ENCODE measurements at regions not wholly inside any gene's neighbourhood (a gene's known extent, or its start where the extent isn't known, plus 50 kb on each side); places are given as distances from the start of the nearest gene placed in this dataset.

DNA sequence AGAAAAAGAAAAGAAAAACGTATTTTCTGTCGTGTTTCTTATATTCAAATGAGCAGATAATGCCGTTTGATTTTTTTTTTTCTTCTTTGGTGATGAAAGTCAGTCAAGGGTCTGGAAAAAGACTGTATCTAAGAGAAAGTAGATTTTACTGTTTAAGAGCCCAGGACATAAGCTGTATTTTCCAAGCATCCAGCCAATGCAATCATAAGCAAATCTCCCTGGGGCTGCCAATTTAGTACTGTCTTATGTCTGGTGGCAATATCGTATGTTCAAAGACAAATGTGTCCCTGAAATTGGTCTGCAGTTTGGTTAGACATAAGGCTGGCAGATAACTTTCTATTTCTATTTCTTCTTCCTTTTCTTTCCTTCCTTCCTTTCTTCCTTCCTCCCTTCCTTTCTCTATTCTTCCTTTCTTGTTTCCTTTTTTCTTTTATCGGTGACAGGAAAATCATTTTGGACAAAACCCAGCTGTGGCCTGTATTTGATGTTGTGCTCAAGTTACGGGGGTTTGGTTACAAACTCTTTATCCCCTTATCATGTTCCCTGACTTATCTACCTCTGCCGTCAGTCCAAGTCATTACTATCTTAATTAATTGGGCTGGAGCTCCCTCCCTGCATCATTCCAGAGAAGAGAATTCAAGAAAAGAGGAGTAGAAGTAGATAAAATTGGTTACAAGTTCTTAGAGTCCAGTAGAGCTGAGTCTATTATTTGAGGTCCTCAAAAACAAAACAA is 683.4 kb upstream of the FSHR start:
- Histone ChIP-seq H3K4me3 (ENCODE audit: low read length) (no peak overlapping the region), H3K27me3 (ENCODE audit: insufficient read depth, low read length) (no peaks in the 10 kb centered on the region), H3K27ac (ENCODE audit: low read length) (no peak overlapping the region), H3K9ac (ENCODE audit: low read depth, low read length) (no peak overlapping the region), H3K4me1 (ENCODE audit: insufficient read depth, low read length) (peaks cover 5% of the 10 kb centered on the region; the same call in 1 of the 2 replicates), H3K9me3 (ENCODE audit: insufficient read depth, low read depth, low read length) (no peaks in the 10 kb centered on the region), H3K36me3 (ENCODE audit: insufficient read depth, low read depth, low read length) (no peaks in the 10 kb centered on the region)

GRCh38 chr2:49836017-49836416 is 681.7 kb upstream of the FSHR start:
- Histone ChIP-seq H3K36me3 (ENCODE audit: insufficient read depth, low read depth, low read length) (no peaks in the 10 kb centered on the region), H3K4me1 (ENCODE audit: insufficient read depth, low read length) (peaks cover 5% of the 10 kb centered on the region; the same call in 1 of the 2 replicates), H3K9ac (ENCODE audit: low read depth, low read length) (no peak overlapping the region), H3K9me3 (ENCODE audit: insufficient read depth, low read depth, low read length) (no peaks in the 10 kb centered on the region), H3K27me3 (ENCODE audit: insufficient read depth, low read length) (no peaks in the 10 kb centered on the region), H3K27ac (ENCODE audit: low read length) (no peak overlapping the region), H3K4me3 (ENCODE audit: low read length) (no peak overlapping the region)

GRCh38 chr2:49834433-49834832 is 680.1 kb upstream of the FSHR start:
- Histone ChIP-seq H3K27me3 (ENCODE audit: insufficient read depth, low read length) (no peaks in the 10 kb centered on the region), H3K9me3 (ENCODE audit: insufficient read depth, low read depth, low read length) (no peaks in the 10 kb centered on the region), H3K36me3 (ENCODE audit: insufficient read depth, low read depth, low read length) (no peaks in the 10 kb centered on the region), H3K9ac (ENCODE audit: low read depth, low read length) (no peak overlapping the region), H3K4me1 (ENCODE audit: insufficient read depth, low read length) (peaks cover 5% of the 10 kb centered on the region; the same call in 1 of the 2 replicates), H3K4me3 (ENCODE audit: low read length) (no peak overlapping the region), H3K27ac (ENCODE audit: low read length) (no peak overlapping the region)

DNA sequence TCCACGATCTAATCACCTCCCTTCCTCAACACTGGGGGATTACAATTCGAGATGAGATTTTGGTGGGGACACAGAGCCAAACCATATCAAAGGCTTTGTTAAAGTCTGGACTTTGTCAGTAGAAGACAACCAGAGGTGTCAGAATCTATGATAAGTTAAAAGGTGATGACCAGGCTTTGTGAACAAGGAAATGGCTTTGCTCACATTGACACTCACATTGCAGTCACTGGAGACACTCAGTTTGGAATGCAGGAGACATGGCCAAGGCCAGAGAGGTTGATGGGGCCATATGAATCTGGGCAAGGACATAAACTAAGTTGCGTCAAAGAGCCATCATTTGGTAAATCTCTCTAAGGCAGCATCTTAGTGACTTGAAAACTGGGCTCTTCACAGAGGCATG is 678.2 kb upstream of the FSHR start:
- H3K4me3 ChIP-seq (ENCODE audit: low read length): no peak overlapping the region
- no peaks in the 10 kb centered on the region for H3K9me3 ChIP-seq (ENCODE audit: insufficient read depth, low read depth, low read length)
- H3K27me3 ChIP-seq (ENCODE audit: insufficient read depth, low read length): no peaks in the 10 kb centered on the region

GRCh38 chr2:49831698-49832367 is 677.5 kb upstream of the FSHR start:
- H3K9me3 ChIP-seq (ENCODE audit: insufficient read depth, low read depth, low read length): no peaks in the 10 kb centered on the region
- H3K36me3 ChIP-seq (ENCODE audit: insufficient read depth, low read depth, low read length): no peaks in the 10 kb centered on the region
- no peaks in the 10 kb centered on the region for H3K4me1 ChIP-seq (ENCODE audit: insufficient read depth, low read length)
- H3K27me3 ChIP-seq (ENCODE audit: insufficient read depth, low read length): no peaks in the 10 kb centered on the region
- H3K4me3 ChIP-seq (ENCODE audit: low read length): no peak overlapping the region
- H3K9ac ChIP-seq (ENCODE audit: low read depth, low read length): no peak overlapping the region
- no peak overlapping the region for H3K27ac ChIP-seq (ENCODE audit: low read length)

More for the DNA sequence above, 678.2 kb upstream of the FSHR start:
- H3K27ac ChIP-seq (ENCODE audit: low read length): no peak overlapping the region
- H3K9ac ChIP-seq (ENCODE audit: low read depth, low read length): no peak overlapping the region
- H3K4me1 ChIP-seq (ENCODE audit: insufficient read depth, low read length): no peaks in the 10 kb centered on the region
- H3K36me3 ChIP-seq (ENCODE audit: insufficient read depth, low read depth, low read length): no peaks in the 10 kb centered on the region

GRCh38 chr2:49830846-49831245 is 676.5 kb upstream of the FSHR start:
- no peak overlapping the region for H3K9ac ChIP-seq (ENCODE audit: low read depth, low read length)
- H3K27me3 ChIP-seq (ENCODE audit: insufficient read depth, low read length): no peaks in the 10 kb centered on the region
- H3K36me3 ChIP-seq (ENCODE audit: insufficient read depth, low read depth, low read length): no peaks in the 10 kb centered on the region
- no peak overlapping the region for H3K4me3 ChIP-seq (ENCODE audit: low read length)
- no peaks in the 10 kb centered on the region for H3K9me3 ChIP-seq (ENCODE audit: insufficient read depth, low read depth, low read length)
- no peaks in the 10 kb centered on the region for H3K4me1 ChIP-seq (ENCODE audit: insufficient read depth, low read length)
- no peak overlapping the region for H3K27ac ChIP-seq (ENCODE audit: low read length)

DNA sequence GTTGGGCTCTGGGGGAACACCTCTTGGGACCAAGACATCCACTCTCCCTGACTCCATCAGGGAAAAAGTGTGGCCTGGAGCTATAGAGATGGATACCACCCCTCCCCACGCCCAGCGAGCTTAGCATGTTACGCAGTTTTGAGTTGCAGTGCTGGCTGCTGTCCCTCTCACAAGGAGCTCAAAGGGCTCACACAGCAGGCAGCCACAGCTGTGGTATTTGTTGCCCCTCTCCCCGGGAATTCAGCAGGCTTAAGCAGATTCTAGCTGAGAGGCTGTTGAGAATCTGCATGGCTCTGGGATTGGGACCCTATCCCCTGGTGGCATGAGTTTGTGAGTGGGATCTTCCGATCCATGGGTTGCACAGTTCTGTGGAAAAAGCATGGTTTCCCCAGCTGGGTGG is 673.1 kb upstream of the FSHR start:
- Histone ChIP-seq H3K36me3 (ENCODE audit: insufficient read depth, low read depth, low read length) (no peaks in the 10 kb centered on the region), H3K9ac (ENCODE audit: low read depth, low read length) (no peak overlapping the region), H3K27ac (ENCODE audit: low read length) (no peak overlapping the region), H3K9me3 (ENCODE audit: insufficient read depth, low read depth, low read length) (no peaks in the 10 kb centered on the region), H3K27me3 (ENCODE audit: insufficient read depth, low read length) (no peaks in the 10 kb centered on the region), H3K4me1 (ENCODE audit: insufficient read depth, low read length) (no peaks in the 10 kb centered on the region), H3K4me3 (ENCODE audit: low read length) (no peak overlapping the region)

GRCh38 chr2:49813208-49813607 is 658.9 kb upstream of the FSHR start:
- Histone ChIP-seq H3K4me1 (ENCODE audit: insufficient read depth, low read length) (no peaks in the 10 kb centered on the region), H3K36me3 (ENCODE audit: insufficient read depth, low read depth, low read length) (no peaks in the 10 kb centered on the region), H3K27me3 (ENCODE audit: insufficient read depth, low read length) (no peaks in the 10 kb centered on the region), H3K4me3 (ENCODE audit: low read length) (no peak overlapping the region), H3K9me3 (ENCODE audit: insufficient read depth, low read depth, low read length) (no peaks in the 10 kb centered on the region), H3K27ac (ENCODE audit: low read length) (no peak overlapping the region), H3K9ac (ENCODE audit: low read depth, low read length) (no peak overlapping the region)

DNA sequence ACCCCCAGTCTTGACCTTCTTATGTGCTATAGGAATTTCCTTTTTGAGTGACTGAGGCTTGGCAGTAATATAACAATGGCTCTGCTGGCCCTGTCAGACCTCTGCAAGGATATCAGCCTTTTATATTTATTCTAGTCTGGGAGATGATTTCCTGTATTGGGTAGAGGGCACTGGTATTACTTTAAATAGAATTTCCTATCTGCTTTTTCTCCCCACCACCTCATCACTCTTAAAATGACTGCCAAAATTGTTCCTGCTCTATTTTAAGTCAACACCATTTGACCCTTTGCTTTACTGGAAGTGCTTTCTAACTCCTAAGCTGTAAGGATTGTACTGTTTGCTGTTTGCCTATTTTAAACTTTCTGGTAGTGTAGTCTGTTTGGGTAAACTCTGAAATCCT is 658.4 kb upstream of the FSHR start:
- Histone ChIP-seq H3K9me3 (ENCODE audit: insufficient read depth, low read depth, low read length) (no peaks in the 10 kb centered on the region), H3K9ac (ENCODE audit: low read depth, low read length) (no peak overlapping the region), H3K4me1 (ENCODE audit: insufficient read depth, low read length) (no peaks in the 10 kb centered on the region), H3K27me3 (ENCODE audit: insufficient read depth, low read length) (no peaks in the 10 kb centered on the region), H3K27ac (ENCODE audit: low read length) (no peak overlapping the region), H3K4me3 (ENCODE audit: low read length) (no peak overlapping the region), H3K36me3 (ENCODE audit: insufficient read depth, low read depth, low read length) (no peaks in the 10 kb centered on the region)

GRCh38 chr2:49811502-49811901 is 657.2 kb upstream of the FSHR start:
- Histone ChIP-seq H3K4me1 (ENCODE audit: insufficient read depth, low read length) (no peaks in the 10 kb centered on the region), H3K9ac (ENCODE audit: low read depth, low read length) (no peak overlapping the region), H3K36me3 (ENCODE audit: insufficient read depth, low read depth, low read length) (no peaks in the 10 kb centered on the region), H3K9me3 (ENCODE audit: insufficient read depth, low read depth, low read length) (no peaks in the 10 kb centered on the region), H3K27ac (ENCODE audit: low read length) (no peak overlapping the region), H3K27me3 (ENCODE audit: insufficient read depth, low read length) (no peaks in the 10 kb centered on the region), H3K4me3 (ENCODE audit: low read length) (no peak overlapping the region)

GRCh38 chr2:49807689-49808088 is 653.4 kb upstream of the FSHR start:
- Histone ChIP-seq H3K27me3 (ENCODE audit: insufficient read depth, low read length) (no peaks in the 10 kb centered on the region), H3K27ac (ENCODE audit: low read length) (no peak overlapping the region), H3K4me3 (ENCODE audit: low read length) (no peak overlapping the region), H3K9me3 (ENCODE audit: insufficient read depth, low read depth, low read length) (peaks cover 6% of the 10 kb centered on the region), H3K9ac (ENCODE audit: low read depth, low read length) (no peak overlapping the region), H3K4me1 (ENCODE audit: insufficient read depth, low read length) (no peaks in the 10 kb centered on the region), H3K36me3 (ENCODE audit: insufficient read depth, low read depth, low read length) (no peaks in the 10 kb centered on the region)

DNA sequence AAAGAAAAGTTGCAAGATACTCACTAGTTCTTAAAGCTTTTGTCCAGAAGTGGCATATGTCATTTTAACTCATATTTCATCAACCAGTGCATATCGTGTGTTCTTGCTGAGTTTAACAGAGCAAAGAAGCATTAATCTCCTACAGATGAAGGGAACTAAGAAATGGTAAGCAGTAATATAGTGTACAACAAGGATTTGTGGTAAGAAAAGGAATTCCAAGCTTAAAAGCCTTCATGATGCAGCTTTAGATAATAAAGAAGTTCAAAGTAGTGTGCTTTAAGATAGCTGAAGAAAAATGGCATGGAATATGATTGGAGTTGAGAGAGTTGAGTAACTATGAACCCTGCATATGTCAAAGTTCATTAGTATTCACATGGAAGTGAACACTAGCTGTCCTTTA is 649.8 kb upstream of the FSHR start:
- no peak overlapping the region for H3K4me3 ChIP-seq (ENCODE audit: low read length)
- H3K9me3 ChIP-seq (ENCODE audit: insufficient read depth, low read depth, low read length): peaks cover 12% of the 10 kb centered on the region
- no peaks in the 10 kb centered on the region for H3K36me3 ChIP-seq (ENCODE audit: insufficient read depth, low read depth, low read length)
- H3K27me3 ChIP-seq (ENCODE audit: insufficient read depth, low read length): no peaks in the 10 kb centered on the region
- no peaks in the 10 kb centered on the region for H3K4me1 ChIP-seq (ENCODE audit: insufficient read depth, low read length)
- H3K27ac ChIP-seq (ENCODE audit: low read length): no peak overlapping the region
- no peak overlapping the region for H3K9ac ChIP-seq (ENCODE audit: low read depth, low read length)

Measured in iPS-20b (cell line).